Kidney tubule cell (primary cell): ENCODE measurements at regions not wholly inside any gene's neighbourhood (a gene's known extent, or its start where the extent isn't known, plus 50 kb on each side); places are given as distances from the start of the nearest gene placed in this dataset.
"Not testable (repeated sequence)": the region's sequence is repeated elsewhere in the genome, so short reads cannot be mapped to it uniquely, and the experiment has no call there.

Experiments used
- DNase-seq: peaks from one replicate; pipeline ENCODE4 v3.0.0-alpha.2; 2018; ENCODE audit warnings: low spot score

- DNase-seq = peak; percentile 42
Measured at GRCh38 chrX:4091046-4091760, 377.8 kb upstream of the PRKX start.

- DNase-seq = no peak
Measured at GRCh38 chrX:4059893-4060292, 346.4 kb upstream of the PRKX start.

DNA sequence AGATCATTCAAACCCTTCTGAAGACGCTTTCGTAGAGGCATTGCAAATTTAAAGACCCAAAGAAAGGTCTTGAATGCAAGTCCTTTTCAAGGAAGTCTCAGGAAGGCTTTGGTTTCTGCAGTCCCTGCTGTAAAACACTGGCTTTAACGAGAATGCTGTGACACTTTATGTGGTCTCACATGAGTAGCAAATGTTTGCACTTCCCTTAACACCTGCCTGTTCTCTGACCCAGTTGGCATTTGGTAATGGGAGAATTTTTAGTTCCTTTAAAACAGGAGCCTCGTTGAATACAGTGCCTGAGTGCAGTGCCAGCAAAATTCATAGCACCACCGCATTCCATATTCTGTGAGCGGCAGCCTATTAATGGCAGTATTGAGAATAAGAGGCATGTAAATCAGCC, 330.5 kb upstream of the PRKX start:
- DNase-seq = no peak

GRCh38 chrX:4035874-4036273, 322.4 kb upstream of the PRKX start:
- no peak for DNase-seq

GRCh38 chrX:4028151-4028550, 314.7 kb upstream of the PRKX start:
- DNase-seq = no peak

GRCh38 chrX:4005281-4005680, 291.8 kb upstream of the PRKX start:
- no peak for DNase-seq

- DNase-seq = no peak
Measured at GRCh38 chrX:4004822-4005221, 291.4 kb upstream of the PRKX start.

- no peak for DNase-seq
Measured at GRCh38 chrX:3994315-3994714, 280.9 kb upstream of the PRKX start.

GRCh38 chrX:3990569-3990968, 277.1 kb upstream of the PRKX start:
- no peak for DNase-seq

DNA sequence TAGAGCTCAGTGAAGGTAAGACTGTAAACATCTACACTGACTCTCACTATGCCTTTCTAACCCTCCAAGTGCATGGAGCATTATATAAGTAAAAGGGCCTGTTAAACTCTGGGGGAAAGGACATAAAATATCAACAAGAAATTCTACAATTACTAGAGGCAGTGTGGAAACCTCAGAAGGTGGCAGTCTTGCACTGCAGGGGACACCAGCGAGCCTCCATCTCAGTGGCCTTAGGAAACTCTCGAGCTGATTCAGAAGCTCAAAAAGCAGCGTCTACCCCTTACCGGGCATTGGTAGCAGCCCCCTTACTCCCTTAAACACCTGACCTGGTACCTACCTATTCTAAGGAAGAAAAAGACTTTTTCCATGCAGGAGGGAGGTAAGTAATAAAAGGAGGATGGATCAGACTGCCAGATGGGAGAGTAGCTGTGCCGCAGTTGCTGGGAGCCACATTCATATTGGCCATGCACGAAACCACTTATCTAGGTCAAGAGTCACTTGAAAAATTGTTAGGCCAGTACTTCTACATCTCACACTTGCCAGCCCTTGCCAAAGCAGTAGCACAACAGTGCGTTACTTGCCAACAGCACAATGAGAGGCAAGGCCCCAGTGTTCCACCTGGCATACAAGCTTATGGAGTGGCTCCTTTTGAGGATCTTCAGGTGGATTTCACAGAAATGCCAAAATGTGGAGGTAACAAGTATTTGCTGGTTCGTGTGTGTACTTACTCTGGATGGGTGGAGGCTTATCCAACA, 258.8 kb upstream of the PRKX start:
- not testable (repeated sequence) for DNase-seq

DNA sequence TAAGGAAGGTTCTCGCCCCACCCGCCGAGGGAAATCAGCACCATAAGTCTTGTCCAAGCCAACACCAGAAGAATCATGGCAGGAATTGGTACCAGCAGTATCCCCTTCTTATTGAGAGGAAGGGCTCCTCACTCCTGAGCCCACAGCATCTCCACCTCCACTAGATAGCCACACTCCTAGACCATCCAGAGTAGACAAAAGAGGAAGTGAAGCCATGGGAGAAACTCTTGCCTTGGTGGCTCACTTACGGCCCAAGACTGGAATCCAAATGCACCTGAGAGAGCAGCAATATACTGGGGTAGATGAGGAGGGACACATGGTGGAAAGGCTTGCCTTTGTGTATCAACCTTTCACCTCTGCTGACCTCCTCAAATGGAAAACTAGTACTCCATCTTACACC, 255.3 kb upstream of the PRKX start:
- no peak for DNase-seq

DNA sequence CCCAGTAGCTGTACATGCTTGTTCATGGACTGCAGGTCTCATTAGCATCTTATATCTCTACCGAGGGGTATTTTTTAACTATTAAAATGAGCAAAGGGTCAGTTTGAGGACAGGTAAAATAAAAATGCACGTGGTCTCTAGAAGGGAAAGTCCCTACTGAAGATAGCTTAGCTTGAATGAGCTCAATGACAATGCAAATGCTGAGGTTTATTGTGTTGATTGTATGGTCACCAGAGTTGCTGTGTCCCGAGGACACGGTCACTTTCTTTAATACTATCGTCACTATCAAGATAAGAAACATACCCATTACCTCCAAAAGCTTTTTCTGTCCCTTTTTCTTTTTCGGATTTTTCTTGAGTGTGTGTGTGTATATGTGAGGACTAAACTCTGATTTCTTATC, 250.5 kb upstream of the PRKX start:
- no peak for DNase-seq

GRCh38 chrX:3962511-3963311, 249.3 kb upstream of the PRKX start:
- peak; percentile 47 for DNase-seq

GRCh38 chrX:3960952-3961351, 247.5 kb upstream of the PRKX start:
- DNase-seq = no peak

DNA sequence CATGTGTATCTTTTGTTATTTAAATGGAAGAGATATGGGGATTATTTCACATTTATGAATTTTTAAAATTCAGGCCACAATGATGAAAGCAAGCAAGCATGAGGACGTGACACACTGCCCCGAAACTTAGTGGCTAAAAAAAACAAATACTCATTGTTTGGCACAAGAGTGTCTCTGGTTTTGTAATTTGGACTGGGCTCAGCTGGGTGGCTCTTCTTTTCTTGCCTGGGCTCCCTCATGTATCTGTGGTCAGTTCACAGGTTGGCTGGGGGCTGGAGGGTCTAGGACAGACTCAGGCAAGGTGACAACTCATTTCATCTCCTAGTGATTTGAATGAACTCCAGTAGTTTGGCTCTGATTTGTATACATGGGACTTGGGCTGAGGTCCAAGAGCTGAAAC, 238.4 kb upstream of the PRKX start:
- no peak for DNase-seq

- DNase-seq = peak; percentile 82
Measured at GRCh38 chrX:3950373-3950772, 236.9 kb upstream of the PRKX start.

DNA sequence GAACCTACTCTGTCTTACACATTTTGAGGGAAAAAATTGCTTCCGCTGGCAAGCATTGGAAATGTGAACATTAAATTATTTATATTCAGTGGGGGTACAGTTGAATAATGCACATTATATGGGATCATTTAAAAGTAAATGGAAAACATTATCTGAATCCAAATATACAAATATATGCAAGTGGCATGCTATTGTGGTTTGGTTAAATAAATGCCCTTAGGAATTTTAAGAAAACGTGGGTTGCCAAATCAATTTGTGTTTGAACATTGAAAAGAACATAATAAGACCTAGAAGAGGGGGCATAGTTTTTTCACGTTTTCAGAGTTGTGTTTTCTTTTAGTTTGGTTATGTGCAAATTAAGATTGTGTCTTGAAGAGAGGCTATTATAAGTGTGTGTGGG, 230.5 kb upstream of the PRKX start:
- DNase-seq = no peak

GRCh38 chrX:3940000-3940610, 226.7 kb upstream of the PRKX start:
- peak; percentile 59 for DNase-seq

GRCh38 chrX:3938587-3938986, 225.1 kb upstream of the PRKX start:
- DNase-seq = no peak

DNA sequence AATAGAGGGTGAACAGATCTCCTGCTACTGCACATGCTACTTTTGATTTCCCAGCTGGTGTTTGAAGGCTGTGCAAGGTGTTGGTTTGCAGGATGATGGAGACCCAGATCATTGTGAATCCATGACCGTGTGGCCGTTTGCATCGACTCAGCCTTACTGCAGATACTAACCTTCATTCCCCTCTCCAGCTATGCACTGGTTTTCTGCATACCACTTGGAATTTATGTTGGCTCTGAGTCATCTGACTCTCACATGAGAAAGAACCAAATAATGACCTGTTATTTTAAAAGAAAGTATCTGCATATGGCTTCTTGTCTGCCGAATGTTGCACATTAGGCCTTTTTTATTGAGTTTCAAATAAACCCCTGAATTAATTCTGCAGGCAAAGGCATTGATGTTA, 221.7 kb upstream of the PRKX start:
- DNase-seq = not testable (repeated sequence)

GRCh38 chrX:3920424-3921017, 207.1 kb upstream of the PRKX start:
- not testable (repeated sequence) for DNase-seq
